Stomach (tissue), 8 donors: ENCODE measurements at regions not wholly inside any gene's neighbourhood (a gene's known extent, or its start where the extent isn't known, plus 50 kb on each side); places are given as distances from the start of the nearest gene placed in this dataset.

Experiments used
- DNase-seq, 2 donors: peaks; one replicate each; pipeline versions ENCODE4 v3.0.0 to v3.0.0-alpha.2; 2013 to 2019
- H3K27ac ChIP-seq, 5 donors: fragments of 200-600 bp in 4 of 5; sonication (generic) in 4 of 5; one replicate each; pipeline ENCODE4 v1.5.1; 2013 to 2019; ENCODE audit warnings: mild to moderate bottlenecking in 1 of 5, moderate library complexity in 1 of 5
- H3K27me3 ChIP-seq, 3 donors: fragments of 200-600 bp; sonication (generic); one replicate each; pipeline ENCODE4 v1.5.1; 2017 to 2019; ENCODE audit warnings: mixed run types in 1 of 3
- H3K36me3 ChIP-seq, 4 donors: fragments of 200-600 bp; sonication (generic); 1 replicate in 3 of 4; 2 replicates in 1 of 4; pipeline ENCODE4 v1.5.1; 2016 to 2019
- H3K4me1 ChIP-seq, 4 donors: fragments of 200-600 bp; sonication (generic); one replicate each; pipeline ENCODE4 v1.5.1; 2016 to 2019
- H3K4me3 ChIP-seq, 4 donors: fragments of 200-600 bp; sonication (generic) in 3 of 4; one replicate each; pipeline ENCODE4 v1.5.1; 2016 to 2019; ENCODE audit warnings: mild to moderate bottlenecking in 1 of 4
- H3K9me3 ChIP-seq, 4 donors: fragments of 200-600 bp; sonication (generic); one replicate each; pipeline ENCODE4 v1.5.1; 2016 to 2019
- CTCF ChIP-seq, 7 experiments: fragments of 450-650 bp in 4 of 7; fragments of 200-600 bp in 3 of 7; sonication (generic) in 3 of 7; IDR thresholded peaks; one replicate each; pipeline ENCODE4 v1.5.1; 2016 to 2019; ENCODE audit warnings: antibody characterized with exemption in 7 of 7, control low read depth in 2 of 7, mild to moderate bottlenecking in 1 of 7
- EP300 ChIP-seq: sonication (generic); formaldehyde crosslinking; IDR thresholded peaks from one replicate; pipeline ENCODE4 v1.6.1; 2017; ENCODE audit warnings: antibody characterized with exemption
- POLR2A ChIP-seq, 4 donors: fragments of 450-650 bp; IDR thresholded peaks; one replicate each; pipeline ENCODE4 v1.6.1; 2016; ENCODE audit warnings: antibody characterized with exemption in 4 of 4, control low read depth in 2 of 4, mild to moderate bottlenecking in 1 of 4, moderate library complexity in 1 of 4
- POLR2AphosphoS5 ChIP-seq, 3 donors: sonication (generic); formaldehyde crosslinking; IDR thresholded peaks; one replicate each; pipeline ENCODE4 v1.6.1; 2016; ENCODE audit warnings: antibody characterized with exemption in 3 of 3
- WGBS, 5 donors: extraction: QIAGEN DNeasy Blood & Tissue Kit in 3 of 5; methylation state at CpG; one replicate each; pipeline versions ENCODE4 v1.1.5 to v1.1.7; 2013 to 2018; 5-methylcytosine and 5-hydroxymethylcytosine counted together
- intact Hi-C: fragments of 100-400 bp; cut with DNase I; formaldehyde crosslinking; loops from one replicate; pipeline ENCODE4 v1.15.1; 2023; ENCODE audit warnings: low total_unique reads
- donor health status: healthy with polysubstance abuse.
- donor health status: Bipolar disorder and iron deficiency.
- donor health status: healthy.

GRCh38 chr12:63020269-63020668, 85.3 kb upstream of the PPM1H start:
- H3K36me3 ChIP-seq, result no peaks in the 10 kb centered on the region
- no peak overlapping the region for H3K4me3 ChIP-seq
- intact Hi-C loops, result no loop called here
- no peak for DNase-seq
- H3K27ac ChIP-seq, result no peak overlapping the region
- H3K9me3 ChIP-seq, result no peaks in the 10 kb centered on the region
- TF ChIP-seq EP300 (no peak), POLR2AphosphoS5 (IDR thresholded peaks at IDR 0.05) (no peak), POLR2A (IDR thresholded peaks at IDR 0.05) (no peak), CTCF (IDR thresholded peaks at IDR 0.05) (no peak)
- no peaks in the 10 kb centered on the region for H3K27me3 ChIP-seq
- H3K4me1 ChIP-seq, result no peaks in the 10 kb centered on the region

- Histone ChIP-seq H3K4me3 (no peak overlapping the region), H3K36me3 (no peaks in the 10 kb centered on the region), H3K9me3 (no peaks in the 10 kb centered on the region), H3K27ac (no peak overlapping the region), H3K4me1 (no peaks in the 10 kb centered on the region), H3K27me3 (no peaks in the 10 kb centered on the region)
- TF ChIP-seq POLR2A (IDR thresholded peaks at IDR 0.05), result no peak
- no peak for TF ChIP-seq EP300
- TF ChIP-seq CTCF (IDR thresholded peaks at IDR 0.05), result no peak
- TF ChIP-seq POLR2AphosphoS5 (IDR thresholded peaks at IDR 0.05), result no peak
- intact Hi-C loops, result no loop called here
- 52 to 77% (median 53%) methylated on average over 4 of the region's 4 CpGs for WGBS, 5 donors
- DNase-seq, result no peak
These were observed 83.3 kb upstream of the PPM1H start for GRCh38 chr12:63018273-63018672.

GRCh38 chr12:63013302-63013701, 78.4 kb upstream of the PPM1H start:
- Histone ChIP-seq H3K4me3 (no peak overlapping the region), H3K27me3 (no peaks in the 10 kb centered on the region), H3K36me3 (no peaks in the 10 kb centered on the region), H3K9me3 (no peaks in the 10 kb centered on the region), H3K27ac (no peak overlapping the region), H3K4me1 (no peaks in the 10 kb centered on the region)
- intact Hi-C loops, result no loop called here
- WGBS, 5 donors, result 88 to 93% (median 91%) methylated on average over 3 of the region's 3 CpGs
- no peak for DNase-seq
- TF ChIP-seq CTCF (IDR thresholded peaks at IDR 0.05) (no peak), EP300 (no peak), POLR2AphosphoS5 (IDR thresholded peaks at IDR 0.05) (no peak), POLR2A (IDR thresholded peaks at IDR 0.05) (no peak)

GRCh38 chr12:63010698-63011097, 75.7 kb upstream of the PPM1H start:
- Histone ChIP-seq H3K27ac (no peak overlapping the region), H3K27me3 (no peaks in the 10 kb centered on the region), H3K9me3 (no peaks in the 10 kb centered on the region), H3K4me3 (no peak overlapping the region), H3K36me3 (no peaks in the 10 kb centered on the region), H3K4me1 (no peaks in the 10 kb centered on the region)
- TF ChIP-seq POLR2AphosphoS5 (IDR thresholded peaks at IDR 0.05), result no peak
- TF ChIP-seq POLR2A (IDR thresholded peaks at IDR 0.05), result no peak
- no peak for TF ChIP-seq EP300
- no peak for TF ChIP-seq CTCF (IDR thresholded peaks at IDR 0.05)
- DNase-seq, result no peak
- 82 to 94% (median 90%) methylated on average over 2 of the region's 2 CpGs for WGBS, 5 donors
- intact Hi-C loops, result no loop called here
